HPDE6-E6E7 (cell line): ENCODE measurements at regions not wholly inside any gene's neighbourhood (a gene's known extent, or its start where the extent isn't known, plus 50 kb on each side); places are given as distances from the start of the nearest gene placed in this dataset.

ENCODE experiments used
- DNase-seq: peaks from one replicate; pipeline ENCODE4 v3.0.0; 2011; ENCODE audit warnings: missing footprints; ENCODE audit errors: extremely low spot score

DNA sequence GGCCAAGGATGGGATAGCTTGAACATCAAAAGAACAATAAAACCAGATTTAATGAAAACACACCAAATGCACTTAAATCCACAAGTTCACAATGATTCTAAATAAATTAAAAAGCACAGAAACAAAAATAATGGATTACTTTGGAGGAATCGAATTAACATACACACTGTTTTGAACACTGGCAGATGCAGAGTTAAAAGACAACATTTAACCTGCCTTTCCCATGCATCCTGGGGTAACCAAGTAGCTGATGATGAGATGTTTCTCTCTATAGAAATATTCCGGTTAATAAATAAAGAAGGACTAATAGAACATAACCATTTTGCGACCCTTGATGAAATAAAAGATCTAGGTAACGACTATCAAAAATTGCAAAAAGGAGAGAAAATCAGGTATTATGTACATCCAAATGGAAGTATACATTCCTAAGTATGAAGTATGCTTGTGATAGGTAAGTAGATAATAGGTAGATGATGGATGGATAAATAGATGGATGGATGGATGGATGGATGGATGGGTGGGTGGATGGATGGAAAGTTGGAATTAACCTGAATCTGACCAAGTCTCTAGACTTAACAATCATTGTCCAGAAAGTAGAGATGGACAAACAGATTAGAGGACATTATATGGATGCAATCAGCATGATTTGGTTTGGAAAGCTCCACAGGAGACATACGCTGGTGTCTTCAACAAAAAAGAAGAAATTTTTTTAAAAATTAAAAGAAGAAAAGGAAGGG lies 57.4 kb upstream of the MYCN start:
- DNase-seq, result no peak

DNA sequence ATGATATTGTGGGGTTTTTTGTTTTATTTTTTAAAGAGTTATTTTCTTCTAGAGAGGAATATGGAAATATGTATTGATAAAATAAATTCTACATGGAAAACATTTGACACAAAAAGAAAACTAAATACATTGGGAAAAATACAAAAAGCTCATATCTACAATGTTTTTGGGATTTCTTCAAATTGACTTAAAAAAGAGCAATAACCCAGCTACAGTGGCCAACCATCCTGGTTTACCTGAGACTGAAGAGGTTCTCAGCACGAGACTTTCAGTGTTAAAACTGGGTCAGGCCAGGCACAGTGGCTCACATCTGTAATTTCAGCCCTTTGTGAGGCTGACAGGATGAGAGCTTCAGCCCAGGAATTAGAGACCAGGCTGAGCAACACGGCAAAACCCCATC lies 56.7 kb upstream of the MYCN start:
- DNase-seq, result no peak

DNA sequence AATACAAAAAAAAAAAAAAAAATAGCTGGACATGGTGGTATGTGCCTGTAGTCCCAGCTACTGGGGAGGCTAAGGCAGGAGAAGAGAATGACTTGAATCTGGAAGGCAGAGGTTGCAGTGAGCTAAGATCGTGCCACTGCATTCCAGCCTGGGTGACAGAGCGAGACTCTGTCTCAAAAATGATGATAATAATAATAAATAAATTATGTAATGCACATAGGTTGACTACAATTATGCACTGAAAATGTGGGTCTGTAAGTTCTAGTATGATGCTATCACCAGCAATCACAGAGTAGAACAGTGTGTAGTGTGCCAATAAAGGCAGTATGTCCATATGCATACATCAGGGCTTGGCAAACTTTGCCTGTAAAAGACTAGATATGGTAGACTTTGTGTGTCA lies 55.6 kb upstream of the MYCN start:
- no peak for DNase-seq

DNA sequence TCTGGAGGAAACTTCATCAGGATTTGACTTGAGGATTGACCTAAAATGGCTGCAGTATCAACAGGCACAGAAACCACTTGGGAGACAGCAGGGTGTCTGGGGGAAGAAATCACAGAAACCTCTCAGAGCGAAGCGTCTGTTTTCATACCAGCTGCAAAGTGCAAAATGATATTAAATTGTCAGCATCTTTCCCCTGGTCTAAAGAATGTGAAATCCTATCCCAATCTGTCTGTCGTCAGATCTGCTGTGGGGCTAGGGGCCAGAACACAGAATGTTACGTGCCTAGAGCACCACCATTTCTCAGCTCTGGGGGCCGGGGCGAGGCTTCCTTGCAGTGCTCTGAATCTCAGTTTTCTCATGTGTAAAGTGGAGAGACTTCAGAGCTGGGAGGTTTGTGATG lies 54.1 kb upstream of the MYCN start:
- DNase-seq, result no peak

DNA sequence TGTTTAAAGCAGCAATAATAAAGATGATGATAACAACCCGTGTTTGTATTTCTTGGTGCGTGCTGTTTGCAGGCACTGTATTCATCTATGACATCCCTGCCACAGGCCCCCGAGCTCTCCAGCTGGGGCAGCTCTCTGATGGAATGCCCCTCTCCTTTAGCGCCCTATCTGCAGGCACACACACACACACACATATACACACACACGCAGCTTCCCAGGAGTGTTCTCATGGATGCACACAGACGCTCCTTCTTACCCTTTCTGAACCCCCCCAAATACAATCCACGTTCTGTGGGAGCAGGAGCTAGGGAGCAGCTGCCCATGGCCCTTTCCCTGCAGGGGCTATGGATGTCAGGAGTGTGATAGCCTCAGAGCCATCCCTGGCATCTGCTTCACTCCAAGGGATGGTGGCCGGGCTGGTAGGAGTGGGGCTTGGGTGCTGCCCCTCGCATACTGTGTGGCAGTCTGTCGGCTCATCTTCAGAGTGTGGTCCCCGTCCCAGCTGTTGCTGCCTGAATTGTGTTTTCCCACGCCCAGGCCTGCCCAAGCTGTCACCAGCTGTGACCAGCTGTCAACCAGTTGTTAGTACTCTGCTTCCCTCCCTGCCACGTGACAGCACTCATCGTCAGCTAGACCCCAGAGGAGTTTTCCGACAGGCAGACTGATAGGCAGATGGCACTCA lies 50.8 kb upstream of the MYCN start:
- DNase-seq, result no peak

DNA sequence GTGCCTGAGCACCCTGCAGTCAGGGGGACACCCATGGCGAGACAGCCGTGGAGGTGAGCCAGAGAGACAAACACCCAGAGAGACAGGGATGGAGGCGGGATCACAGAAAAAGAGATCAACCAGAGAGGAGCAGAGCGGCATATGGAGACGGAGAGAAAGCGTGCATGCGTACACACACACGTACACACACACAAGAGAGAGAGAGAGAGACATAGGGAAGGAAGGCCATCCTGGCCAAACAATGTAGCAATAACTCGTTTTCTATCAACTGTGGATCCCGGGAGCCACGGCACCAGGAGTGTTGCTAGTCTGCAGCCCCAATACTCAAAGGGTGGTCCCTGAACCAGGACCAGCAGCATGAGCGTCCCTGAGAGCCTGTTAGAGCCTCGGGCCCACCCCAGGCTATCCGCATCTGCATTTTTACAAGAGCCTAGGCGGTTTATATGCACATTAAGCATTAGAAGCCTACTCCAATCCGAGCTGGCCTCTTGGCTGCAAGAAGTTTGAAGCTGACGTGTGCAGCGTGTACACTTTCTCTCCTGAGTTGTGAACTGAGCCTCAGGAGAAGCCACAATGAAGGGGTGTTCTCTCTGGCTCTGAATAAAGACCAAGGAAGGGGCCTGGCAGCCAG lies 50.1 kb upstream of the MYCN start:
- no peak for DNase-seq
